CD4-positive, alpha-beta T cell treated with Interleukin-4 for 1 hour (primary cell): ENCODE measurements at regions not wholly inside any gene's neighbourhood (a gene's known extent, or its start where the extent isn't known, plus 50 kb on each side); places are given as distances from the start of the nearest gene placed in this dataset.
A peak's percentile ranks its signal among the peaks of the same experiment; 100 is the strongest.

ENCODE experiments used
- DNase-seq, 2 donors: peaks; one replicate each; pipeline ENCODE4 v3.0.0-alpha.2; 2020 to 2022

DNA sequence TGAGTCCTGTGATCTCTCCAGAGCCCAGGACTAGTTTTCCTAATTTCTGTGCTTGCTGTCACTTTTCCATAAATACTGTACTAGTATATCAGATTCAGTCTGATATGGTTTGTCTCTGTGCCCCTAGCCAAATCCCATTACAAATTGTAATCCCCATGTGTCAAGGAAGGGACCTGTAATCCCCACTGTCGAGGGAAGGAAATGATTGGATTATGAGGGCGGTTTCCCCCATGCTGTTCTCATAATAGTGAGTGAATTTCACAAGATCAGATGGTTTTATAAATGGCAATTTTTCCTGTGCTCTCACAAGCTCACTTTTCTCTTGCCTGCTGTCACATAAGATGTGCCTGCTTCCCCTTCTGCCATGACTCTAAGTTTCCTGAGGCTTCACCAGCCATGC is 54.8 kb upstream of the IFRD1 start:
- DNase-seq, result no peak

DNA sequence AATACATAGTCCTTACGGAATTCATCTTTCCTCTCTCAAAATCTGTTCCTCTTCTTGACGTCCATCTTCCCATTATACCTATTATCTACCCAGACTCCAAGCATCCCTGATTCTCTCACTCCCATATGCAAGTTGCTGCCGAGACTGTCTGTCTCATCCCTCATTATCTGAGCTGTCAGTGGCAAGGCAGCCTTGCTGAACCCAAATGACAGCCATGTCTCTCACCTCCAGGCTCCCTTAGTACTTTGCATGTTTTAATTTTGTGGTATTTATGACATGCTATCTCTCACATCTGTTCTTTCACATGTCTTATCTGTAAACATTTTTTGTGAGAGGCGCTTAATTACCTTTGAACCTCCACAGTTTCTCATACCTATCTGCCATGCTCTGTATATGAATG is 54.4 kb upstream of the IFRD1 start:
- no peak for DNase-seq

DNA sequence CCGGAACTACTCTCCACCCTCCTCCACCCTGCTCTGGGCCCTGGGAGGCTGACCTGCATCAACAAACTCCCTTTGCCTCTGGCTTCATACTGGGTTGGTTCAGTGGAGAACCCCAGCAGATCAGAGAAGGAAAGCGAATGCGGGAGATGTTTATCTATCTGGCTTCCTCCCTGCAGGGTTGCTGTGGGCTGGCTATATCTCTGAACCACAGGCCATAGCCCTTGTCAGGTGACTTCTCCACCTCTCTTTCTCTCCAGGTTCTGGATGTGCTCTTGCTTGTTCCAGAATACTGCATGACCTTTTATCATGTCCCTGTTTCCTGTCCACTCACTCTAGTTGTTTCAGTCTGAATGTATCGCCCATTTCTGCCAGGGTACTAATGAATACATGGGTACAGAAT is 51.7 kb upstream of the IFRD1 start:
- peak in 1 of 2 donors; percentile 47 for DNase-seq

DNA sequence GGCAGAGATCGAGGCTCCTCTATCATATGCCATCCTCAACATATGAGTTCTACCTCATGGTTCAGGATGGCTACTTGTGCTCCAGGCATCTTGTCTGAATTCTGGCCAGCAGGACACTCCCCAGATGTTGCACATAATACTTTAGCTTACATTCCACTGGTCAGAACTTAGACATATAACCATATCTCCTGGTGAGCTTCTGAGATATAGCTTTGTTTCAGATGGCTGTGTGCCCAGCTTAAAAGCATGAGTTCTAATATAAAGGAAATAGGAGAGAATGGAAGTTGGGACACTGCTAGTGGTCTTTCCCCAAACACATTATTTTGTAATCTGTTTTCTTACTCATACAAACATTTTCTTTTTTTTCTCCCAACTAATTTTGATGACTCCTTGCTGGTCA is 50.8 kb upstream of the IFRD1 start:
- DNase-seq, result no peak

DNA sequence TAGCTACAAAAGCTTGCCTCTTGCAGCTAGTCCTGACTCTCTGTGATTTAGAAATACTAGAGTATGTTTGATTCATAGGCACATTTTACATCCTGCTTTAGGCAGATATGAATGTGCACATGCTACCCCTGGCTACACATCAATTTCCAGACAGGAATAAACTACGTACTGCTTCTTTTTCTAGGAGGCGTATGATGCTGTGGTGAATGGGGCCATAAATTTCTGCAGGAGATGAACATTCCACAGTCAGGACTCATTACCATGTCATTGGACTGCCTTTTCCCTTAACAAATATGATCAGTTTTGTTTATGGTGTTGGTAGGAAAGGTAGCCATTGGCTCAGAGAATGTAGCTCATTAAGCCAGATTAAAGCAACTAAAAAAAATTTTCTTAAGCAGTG is 50.1 kb upstream of the IFRD1 start:
- no peak for DNase-seq
